Sigmoid colon (tissue), 4 donors: ENCODE measurements at regions not wholly inside any gene's neighbourhood (a gene's known extent, or its start where the extent isn't known, plus 50 kb on each side); places are given as distances from the start of the nearest gene placed in this dataset.

Experiments
- CTCF ChIP-seq, 4 experiments: fragments of 450-650 bp in 3 of 4; fragments of 200-600 bp in 1 of 4; IDR thresholded peaks; one replicate each; pipeline ENCODE4 v1.5.1; 2016 to 2019; ENCODE audit warnings: antibody characterized with exemption in 4 of 4, mild to moderate bottlenecking in 3 of 4, moderate library complexity in 2 of 4
- EP300 ChIP-seq, 4 donors: sonication (generic); formaldehyde crosslinking; IDR thresholded peaks; one replicate each; pipeline ENCODE4 v1.6.1; 2017; ENCODE audit warnings: antibody characterized with exemption in 4 of 4
- POLR2A ChIP-seq, 2 donors: fragments of 450-650 bp; IDR thresholded peaks; one replicate each; pipeline ENCODE4 v1.6.1; 2016; ENCODE audit warnings: antibody characterized with exemption in 2 of 2, mild to moderate bottlenecking in 2 of 2, moderate library complexity in 2 of 2
- POLR2AphosphoS5 ChIP-seq, 4 donors: sonication (generic); formaldehyde crosslinking; IDR thresholded peaks; one replicate each; pipeline ENCODE4 v1.6.1; 2017; ENCODE audit warnings: antibody characterized with exemption in 4 of 4

DNA sequence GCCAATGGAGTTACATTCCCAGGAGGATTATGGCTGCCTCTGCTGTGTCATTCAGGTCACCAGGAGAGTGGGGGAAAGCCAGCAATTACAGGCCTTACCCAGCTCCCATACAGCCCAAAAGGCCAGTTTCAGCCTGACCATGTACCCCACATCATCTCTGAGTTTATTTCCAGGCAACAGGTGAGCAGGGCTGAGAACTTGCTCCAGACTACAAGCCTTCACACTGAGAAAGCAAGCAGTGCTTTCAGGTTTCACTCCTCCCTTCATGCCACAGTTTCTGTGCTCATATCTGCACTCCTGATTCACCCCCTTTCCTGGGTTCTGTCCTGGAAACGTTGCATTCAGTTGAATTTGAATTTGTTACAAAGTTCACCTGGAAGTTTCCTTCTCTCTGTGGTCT is 68.1 kb upstream of the ABI3BP start:
- no peak for TF ChIP-seq CTCF (IDR thresholded peaks at IDR 0.05)
- TF ChIP-seq POLR2A (IDR thresholded peaks at IDR 0.05) = no peak
- TF ChIP-seq POLR2AphosphoS5 (IDR thresholded peaks at IDR 0.05) = no peak
- TF ChIP-seq EP300 (IDR thresholded peaks at IDR 0.05) = no peak
